PFSK-1 (cell line): ENCODE measurements at regions not wholly inside any gene's neighbourhood (a gene's known extent, or its start where the extent isn't known, plus 50 kb on each side); places are given as distances from the start of the nearest gene placed in this dataset.

Experiments
- POLR2AphosphoS5 ChIP-seq: IDR thresholded peaks from 2 replicates; pipeline ENCODE4 v1.6.1; 2012; ENCODE audit warnings: low read depth, mild to moderate bottlenecking, control low read depth, low read length, moderate library complexity
- REST ChIP-seq, 2 experiments: IDR thresholded peaks; 2 replicates each; pipeline versions ENCODE4 v1.6.1 to v1.8.0; 2011 to 2012; ENCODE audit warnings: low read depth in 2 of 2, low read length in 2 of 2, control low read depth in 1 of 2, inconsistent platforms in 1 of 2, mild to moderate bottlenecking in 1 of 2, moderate library complexity in 1 of 2; ENCODE audit not compliant: insufficient read depth in 1 of 2
- SIN3A ChIP-seq: IDR thresholded peaks from 2 replicates; pipeline ENCODE4 v1.6.1; 2012; ENCODE audit warnings: mild to moderate bottlenecking, low read length, moderate library complexity, borderline replicate concordance; ENCODE audit not compliant: insufficient read depth
- TAF1 ChIP-seq: IDR thresholded peaks from 2 replicates; pipeline ENCODE4 v1.6.1; 2012; ENCODE audit warnings: low read length, control low read depth, borderline replicate concordance; ENCODE audit not compliant: insufficient read depth

- TF ChIP-seq SIN3A (no peak), REST (IDR thresholded peaks at IDR 0.05; ENCODE audit: insufficient read depth in 1 of 2, low read depth in 2 of 2, low read length in 2 of 2) (no peak), POLR2AphosphoS5 (no peak), TAF1 (no peak)
These were observed 312.9 kb downstream of the MTX2 start for GRCh38 chr2:176582176-176582575.
